Sigmoid colon (tissue), 4 donors: ENCODE measurements at regions not wholly inside any gene's neighbourhood (a gene's known extent, or its start where the extent isn't known, plus 50 kb on each side); places are given as distances from the start of the nearest gene placed in this dataset.

ENCODE experiments used
- CTCF ChIP-seq, 4 experiments: fragments of 450-650 bp in 3 of 4; fragments of 200-600 bp in 1 of 4; IDR thresholded peaks; one replicate each; pipeline ENCODE4 v1.5.1; 2016 to 2019; ENCODE audit warnings: antibody characterized with exemption in 4 of 4, mild to moderate bottlenecking in 3 of 4, moderate library complexity in 2 of 4
- EP300 ChIP-seq, 4 donors: sonication (generic); formaldehyde crosslinking; IDR thresholded peaks; one replicate each; pipeline ENCODE4 v1.6.1; 2017; ENCODE audit warnings: antibody characterized with exemption in 4 of 4
- POLR2A ChIP-seq, 2 donors: fragments of 450-650 bp; IDR thresholded peaks; one replicate each; pipeline ENCODE4 v1.6.1; 2016; ENCODE audit warnings: antibody characterized with exemption in 2 of 2, mild to moderate bottlenecking in 2 of 2, moderate library complexity in 2 of 2
- POLR2AphosphoS5 ChIP-seq, 4 donors: sonication (generic); formaldehyde crosslinking; IDR thresholded peaks; one replicate each; pipeline ENCODE4 v1.6.1; 2017; ENCODE audit warnings: antibody characterized with exemption in 4 of 4

- TF ChIP-seq POLR2A (IDR thresholded peaks at IDR 0.05) = no peak
- no peak for TF ChIP-seq EP300 (IDR thresholded peaks at IDR 0.05)
- TF ChIP-seq CTCF (IDR thresholded peaks at IDR 0.05) = no peak
- no peak for TF ChIP-seq POLR2AphosphoS5 (IDR thresholded peaks at IDR 0.05)
Observed at GRCh38 chr15:96869790-96870189, 539.3 kb downstream of the NR2F2 start.
